ENCODE measurements at regions not wholly inside any gene's neighbourhood (a gene's known extent, or its start where the extent isn't known, plus 50 kb on each side); places are given as distances from the start of the nearest gene placed in this dataset.

DNA sequence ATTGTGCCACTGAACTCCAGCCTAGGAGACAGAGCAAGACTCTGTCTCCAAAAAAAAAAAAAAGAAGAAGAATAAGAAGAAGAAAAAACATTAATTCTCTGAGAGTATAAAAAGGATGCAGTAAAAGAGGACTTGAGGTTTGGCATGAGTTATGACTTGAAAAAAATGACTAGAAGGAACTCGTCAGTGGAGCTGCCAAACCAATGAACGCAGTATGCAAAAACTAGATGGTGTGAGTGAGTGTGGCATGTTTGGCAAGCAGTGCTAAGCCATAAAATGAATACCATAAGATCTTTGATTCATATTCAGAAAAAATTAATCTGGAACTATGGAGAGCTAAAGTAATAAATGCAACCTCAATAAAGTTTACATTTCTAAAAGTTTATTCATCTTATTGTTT, 68.6 kb upstream of the MEOX2 start:
- TF ChIP-seq POLR2A (IDR thresholded peaks at IDR 0.05; ENCODE audit: low read length), result no peak
- TF ChIP-seq GATA1 (IDR thresholded peaks at IDR 0.05; ENCODE audit: low read depth, low read length), result no peak
